NT2/D1 (cell line): ENCODE measurements at regions not wholly inside any gene's neighbourhood (a gene's known extent, or its start where the extent isn't known, plus 50 kb on each side); places are given as distances from the start of the nearest gene placed in this dataset.

Source experiments
- DNase-seq: peaks from one replicate; pipeline ENCODE4 v3.0.0-alpha.2; 2011; ENCODE audit warnings: low read depth, low spot score
- H3K27me3 ChIP-seq: 2 replicates; pipeline ENCODE4 v1.6.0; 2011; ENCODE audit warnings: mild to moderate bottlenecking; ENCODE audit not compliant: insufficient read length, insufficient read depth
- H3K36me3 ChIP-seq: 2 replicates; pipeline ENCODE4 v1.6.1; 2011; ENCODE audit warnings: mild to moderate bottlenecking, low read length, mixed read lengths; ENCODE audit not compliant: insufficient read depth, insufficient read length
- H3K4me1 ChIP-seq: 2 replicates; pipeline ENCODE4 v1.5.1; 2011; ENCODE audit not compliant: insufficient read depth, insufficient read length
- H3K4me3 ChIP-seq: 2 replicates; pipeline ENCODE4 v1.5.1; 2011; ENCODE audit warnings: low read depth; ENCODE audit not compliant: insufficient read length
- H3K9ac ChIP-seq: 2 replicates; pipeline ENCODE4 v1.6.0; 2011; ENCODE audit warnings: low read depth; ENCODE audit not compliant: insufficient read length
- H3K9me3 ChIP-seq: 2 replicates; pipeline ENCODE4 v1.5.1; 2011; ENCODE audit warnings: mild to moderate bottlenecking, low read length; ENCODE audit not compliant: insufficient read depth
- SUZ12 ChIP-seq: IDR thresholded peaks from 2 replicates; pipeline ENCODE4 v1.6.1; 2011; ENCODE audit not compliant: insufficient read length, insufficient read depth; ENCODE audit errors: extremely low read depth
- YY1 ChIP-seq: IDR thresholded peaks from 2 replicates; pipeline ENCODE4 v1.6.1; 2011; ENCODE audit not compliant: insufficient read length, insufficient read depth
- ZNF274 ChIP-seq: IDR thresholded peaks from 2 replicates; pipeline ENCODE4 v1.6.1; 2011; ENCODE audit warnings: mild to moderate bottlenecking, low read depth, low read length

DNA sequence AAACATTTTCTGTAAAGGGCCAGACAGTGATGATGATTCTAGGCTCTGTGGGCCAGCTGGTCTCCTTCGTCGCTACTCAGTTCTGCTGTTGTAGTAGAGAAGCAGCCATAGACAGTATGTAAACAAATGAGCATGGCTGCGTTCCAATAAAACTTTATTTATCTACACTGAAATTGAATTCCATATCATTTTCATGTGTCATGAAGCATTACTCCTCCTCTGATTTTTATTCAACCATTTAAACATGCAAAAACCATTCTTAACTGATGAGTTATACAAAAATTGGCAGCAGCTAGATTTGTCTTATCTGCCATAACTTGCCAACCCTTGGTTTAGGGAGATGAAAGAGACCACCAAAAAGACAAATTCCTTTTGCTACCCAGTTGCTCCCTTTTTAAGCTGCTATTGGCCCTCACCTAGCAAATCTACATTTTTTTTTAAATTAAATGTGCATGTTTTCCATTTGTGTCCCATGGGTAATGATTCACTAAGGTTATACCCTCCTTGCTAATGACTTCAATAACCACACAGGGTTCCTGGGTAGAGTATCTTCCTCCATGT is 309.9 kb downstream of the DHX15 start:
- H3K27me3 ChIP-seq: no peaks in the 10 kb centered on the region
- no peak overlapping the region for H3K9ac ChIP-seq
- TF ChIP-seq SUZ12: no peak
- no peak for TF ChIP-seq YY1
- TF ChIP-seq ZNF274: no peak
- no peaks in the 10 kb centered on the region for H3K9me3 ChIP-seq
- no peaks in the 10 kb centered on the region for H3K36me3 ChIP-seq
- no peak overlapping the region for H3K4me3 ChIP-seq
- DNase-seq: no peak
- no peaks in the 10 kb centered on the region for H3K4me1 ChIP-seq

DNA sequence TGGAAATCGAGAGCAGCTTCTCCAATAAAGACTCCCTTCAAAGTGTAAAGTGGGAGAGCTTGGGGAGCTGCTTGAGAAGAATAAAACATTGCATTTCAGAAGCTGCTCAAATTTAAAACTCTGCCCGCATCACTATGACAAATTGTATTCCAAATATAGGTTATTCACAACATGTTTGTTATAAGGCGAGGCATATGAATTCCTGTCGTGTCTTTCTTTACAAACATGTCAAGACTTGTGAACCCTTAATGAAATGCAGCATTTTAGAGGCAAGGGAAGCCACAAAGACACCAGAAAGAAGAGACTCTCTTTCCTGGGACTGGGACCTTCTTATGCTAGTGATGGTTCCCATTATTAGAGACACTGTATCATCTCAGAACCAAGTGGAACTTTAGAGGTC is 311.2 kb downstream of the DHX15 start:
- Histone ChIP-seq H3K36me3 (no peaks in the 10 kb centered on the region), H3K9ac (no peak overlapping the region), H3K9me3 (no peaks in the 10 kb centered on the region), H3K27me3 (no peaks in the 10 kb centered on the region), H3K4me3 (no peak overlapping the region), H3K4me1 (no peaks in the 10 kb centered on the region)
- DNase-seq: no peak
- TF ChIP-seq SUZ12 (no peak), YY1 (no peak), ZNF274 (no peak)

- Histone ChIP-seq H3K9me3 (no peaks in the 10 kb centered on the region), H3K36me3 (no peaks in the 10 kb centered on the region), H3K4me1 (peaks cover 1% of the 10 kb centered on the region), H3K4me3 (no peak overlapping the region), H3K27me3 (no peaks in the 10 kb centered on the region), H3K9ac (no peak overlapping the region)
- TF ChIP-seq ZNF274: no peak
- no peak for TF ChIP-seq YY1
- no peak for TF ChIP-seq SUZ12
- DNase-seq: no peak
Observed at GRCh38 chr4:24266951-24267722, 317.2 kb downstream of the DHX15 start.

- Histone ChIP-seq H3K9ac (no peak overlapping the region), H3K36me3 (no peaks in the 10 kb centered on the region)
- no peak for DNase-seq
Observed at GRCh38 chr4:24265989-24266388, 318.4 kb downstream of the DHX15 start.

GRCh38 chr4:24262616-24263015 is 321.7 kb downstream of the DHX15 start:
- no peak for DNase-seq
- H3K36me3 ChIP-seq: no peaks in the 10 kb centered on the region
- H3K9ac ChIP-seq: no peak overlapping the region
- no peak overlapping the region for H3K4me3 ChIP-seq
- peaks cover 2% of the 10 kb centered on the region for H3K4me1 ChIP-seq
- no peaks in the 10 kb centered on the region for H3K9me3 ChIP-seq
- no peaks in the 10 kb centered on the region for H3K27me3 ChIP-seq
- TF ChIP-seq YY1 (no peak), SUZ12 (no peak), ZNF274 (no peak)

More at GRCh38 chr4:24265989-24266388, 318.4 kb downstream of the DHX15 start:
- Histone ChIP-seq H3K9me3 (no peaks in the 10 kb centered on the region), H3K27me3 (no peaks in the 10 kb centered on the region), H3K4me3 (no peak overlapping the region), H3K4me1 (peaks cover 2% of the 10 kb centered on the region)
- TF ChIP-seq ZNF274 (no peak), SUZ12 (no peak), YY1 (no peak)

DNA sequence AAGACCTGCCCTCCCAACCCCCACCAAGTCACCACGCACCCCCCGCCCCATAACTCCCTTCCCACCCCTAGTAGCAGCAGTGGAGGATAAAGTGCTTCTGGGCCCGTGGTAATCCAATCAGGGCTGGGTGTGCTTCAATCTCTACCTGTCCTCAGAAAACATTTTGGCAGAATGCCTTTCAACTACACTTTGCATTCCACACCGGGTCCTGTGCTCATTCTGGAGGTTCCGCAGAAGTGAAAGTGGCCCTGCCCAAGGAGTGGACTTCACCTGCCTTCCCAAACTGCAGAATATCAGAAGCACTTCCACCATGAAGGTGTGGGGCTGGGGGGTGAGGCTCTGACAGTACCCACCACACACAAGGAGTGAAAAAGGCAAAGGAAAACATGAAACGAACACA is 322.3 kb downstream of the DHX15 start:
- Histone ChIP-seq H3K4me3 (no peak overlapping the region), H3K9ac (no peak overlapping the region)

DNA sequence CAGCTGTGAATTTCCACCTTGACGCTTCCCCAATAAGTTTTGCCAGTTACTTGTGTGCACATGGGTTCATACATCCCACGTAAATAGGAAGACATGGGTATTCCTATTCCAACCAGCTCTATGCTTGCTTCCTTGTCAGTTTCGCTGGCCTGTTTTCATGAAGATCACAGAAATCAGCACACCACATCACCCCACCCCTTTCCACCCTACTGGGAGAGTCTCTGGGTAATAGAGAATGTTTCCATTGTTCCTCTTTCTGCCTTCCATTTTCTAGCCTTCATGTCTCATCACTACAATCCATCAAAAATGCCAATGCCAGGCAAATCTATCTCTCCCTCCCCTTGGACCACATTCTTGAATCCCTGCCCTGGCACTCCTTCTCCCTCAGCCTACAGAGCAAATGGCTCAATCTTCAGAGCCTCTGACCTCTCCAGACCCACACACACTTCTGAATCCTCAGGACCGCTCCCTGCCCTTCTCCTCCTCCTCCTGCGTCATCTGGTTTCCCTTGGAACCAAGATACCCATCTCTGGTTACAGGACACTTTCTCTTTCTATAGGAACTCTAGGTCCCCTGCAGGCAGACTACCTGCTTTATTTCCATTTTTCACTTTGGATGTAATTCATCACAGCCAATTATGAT is 323.3 kb downstream of the DHX15 start:
- H3K4me3 ChIP-seq: no peak overlapping the region
- H3K36me3 ChIP-seq: no peaks in the 10 kb centered on the region
- TF ChIP-seq SUZ12 (no peak), YY1 (no peak), ZNF274 (no peak)
- no peak overlapping the region for H3K9ac ChIP-seq
- H3K27me3 ChIP-seq: no peaks in the 10 kb centered on the region
- peaks cover 4% of the 10 kb centered on the region for H3K4me1 ChIP-seq
- DNase-seq: no peak
- no peaks in the 10 kb centered on the region for H3K9me3 ChIP-seq

More for the DNA sequence above, 322.3 kb downstream of the DHX15 start:
- TF ChIP-seq SUZ12: no peak
- no peak for TF ChIP-seq ZNF274
- TF ChIP-seq YY1: no peak
- H3K27me3 ChIP-seq: no peaks in the 10 kb centered on the region
- no peak for DNase-seq
- no peaks in the 10 kb centered on the region for H3K9me3 ChIP-seq
- H3K4me1 ChIP-seq: peaks cover 2% of the 10 kb centered on the region
- no peaks in the 10 kb centered on the region for H3K36me3 ChIP-seq
